GM21526 (cell line): ENCODE measurements at regions not wholly inside any gene's neighbourhood (a gene's known extent, or its start where the extent isn't known, plus 50 kb on each side); places are given as distances from the start of the nearest gene placed in this dataset.

Experiments used
- ATAC-seq: cut with Tn5 transposase; IDR thresholded peaks from one replicate; pipeline ENCODE4 v1.9.1; 2021; ENCODE audit warnings: moderate library complexity; ENCODE audit not compliant: unreplicated experiment, low FRiP score

- no peak for ATAC-seq
These were observed 1331.8 kb upstream of the GBE1 start for GRCh38 chr3:83093222-83093572.

- ATAC-seq: no peak
These were observed 1331.2 kb upstream of the GBE1 start for GRCh38 chr3:83092521-83093221.

- no peak for ATAC-seq
These were observed 1314.6 kb upstream of the GBE1 start for GRCh38 chr3:83076041-83076440.

GRCh38 chr3:83074485-83074884, 1313.0 kb upstream of the GBE1 start:
- no peak for ATAC-seq

- no peak for ATAC-seq
These were observed 1304.5 kb upstream of the GBE1 start for GRCh38 chr3:83065851-83066460.

- no peak for ATAC-seq
These were observed 1302.0 kb upstream of the GBE1 start for GRCh38 chr3:83063446-83063845.

- ATAC-seq: no peak
These were observed 1287.1 kb upstream of the GBE1 start for GRCh38 chr3:83048556-83048955.

- ATAC-seq: no peak
These were observed 1278.0 kb upstream of the GBE1 start for GRCh38 chr3:83039422-83039821.

- ATAC-seq: no peak
These were observed 1274.2 kb upstream of the GBE1 start for GRCh38 chr3:83035704-83036010.

- no peak for ATAC-seq
These were observed 1273.6 kb upstream of the GBE1 start for GRCh38 chr3:83034806-83035703.

- no peak for ATAC-seq
These were observed 1271.7 kb upstream of the GBE1 start for GRCh38 chr3:83033133-83033532.

- no peak for ATAC-seq
These were observed 1261.6 kb upstream of the GBE1 start for GRCh38 chr3:83023086-83023485.

- ATAC-seq: no peak
These were observed 1250.0 kb upstream of the GBE1 start for GRCh38 chr3:83011481-83011880.

GRCh38 chr3:83003917-83004316, 1242.5 kb upstream of the GBE1 start:
- ATAC-seq: no peak

- ATAC-seq: no peak
These were observed 1241.5 kb upstream of the GBE1 start for GRCh38 chr3:83002869-83003445.

- ATAC-seq: no peak
These were observed 1238.3 kb upstream of the GBE1 start for GRCh38 chr3:82999777-83000176.

GRCh38 chr3:82978368-82978767, 1216.9 kb upstream of the GBE1 start:
- ATAC-seq: no peak

GRCh38 chr3:82977871-82978270, 1216.4 kb upstream of the GBE1 start:
- ATAC-seq: no peak

GRCh38 chr3:82973791-82974190, 1212.3 kb upstream of the GBE1 start:
- no peak for ATAC-seq

GRCh38 chr3:82960379-82960778, 1198.9 kb upstream of the GBE1 start:
- ATAC-seq: no peak

- ATAC-seq: no peak
These were observed 1196.3 kb upstream of the GBE1 start for GRCh38 chr3:82957696-82958095.
